Cerebellar nuclear complex (tissue), 1 donor: ENCODE measurements at regions not wholly inside any gene's neighbourhood (a gene's known extent, or its start where the extent isn't known, plus 50 kb on each side); places are given as distances from the start of the nearest gene placed in this dataset.

Experiments used
- DNase-seq, 2 experiments: peaks; one replicate each; lab custom pipeline; 2025; lab: John Stamatoyannopoulos, UW

DNA sequence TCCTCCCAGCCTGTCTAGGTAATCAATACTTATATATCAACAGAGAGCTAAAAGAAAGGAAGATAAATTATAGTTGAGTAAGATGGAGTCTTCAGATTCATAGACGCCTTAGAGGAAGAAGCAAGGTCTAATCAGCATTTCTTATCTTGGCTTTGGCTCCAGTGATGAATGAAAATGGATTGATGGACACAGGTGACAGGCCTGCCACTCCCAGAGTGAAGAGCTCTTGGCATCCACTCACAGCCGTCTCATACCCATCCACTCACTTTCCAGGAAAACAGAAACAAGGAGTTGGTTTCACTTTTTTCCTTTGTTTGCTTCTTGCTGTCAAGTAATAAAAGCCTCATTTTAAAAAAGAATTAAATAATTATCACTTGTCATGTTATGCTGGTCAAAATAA, 168.2 kb downstream of the MFSD1 start:
- no peak for DNase-seq

DNA sequence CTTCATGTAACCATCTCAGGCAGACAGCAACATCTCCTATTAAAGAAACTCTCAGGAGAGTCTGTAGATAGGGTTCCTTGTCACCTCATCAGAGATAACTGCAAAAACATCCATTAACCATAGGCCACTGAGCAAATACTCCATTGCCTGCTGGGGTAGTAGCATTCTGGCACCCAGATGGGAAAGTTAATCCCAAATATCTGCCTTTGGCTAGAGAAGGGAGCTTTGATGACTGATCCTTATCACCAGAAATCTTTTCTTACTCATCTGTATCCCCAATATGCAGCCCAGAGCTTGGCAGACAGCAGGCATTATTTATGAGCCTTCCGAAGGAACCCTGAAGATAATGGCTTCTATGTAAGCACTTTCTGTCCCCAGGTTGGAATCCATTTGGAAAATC, 173.1 kb downstream of the MFSD1 start:
- DNase-seq, result no peak

DNA sequence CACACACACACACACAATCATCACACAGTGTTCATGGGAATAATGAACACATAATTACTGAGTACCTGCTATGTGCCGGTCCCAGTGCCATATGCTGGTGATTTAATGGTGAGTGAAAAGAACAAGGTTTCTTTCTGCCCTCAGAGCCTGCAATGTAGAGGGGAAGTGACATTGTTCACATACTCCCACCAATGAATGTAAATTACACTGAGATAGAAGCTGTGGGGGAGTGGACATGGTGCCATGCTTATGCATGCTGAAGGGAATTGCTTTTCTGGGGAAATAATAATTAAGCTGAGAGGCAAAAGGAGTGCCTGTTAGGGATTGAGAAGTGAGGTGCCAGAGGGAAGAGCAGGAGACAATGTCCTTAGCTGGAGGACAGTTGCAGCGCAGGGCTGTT, 175.1 kb downstream of the MFSD1 start:
- DNase-seq, result no peak

DNA sequence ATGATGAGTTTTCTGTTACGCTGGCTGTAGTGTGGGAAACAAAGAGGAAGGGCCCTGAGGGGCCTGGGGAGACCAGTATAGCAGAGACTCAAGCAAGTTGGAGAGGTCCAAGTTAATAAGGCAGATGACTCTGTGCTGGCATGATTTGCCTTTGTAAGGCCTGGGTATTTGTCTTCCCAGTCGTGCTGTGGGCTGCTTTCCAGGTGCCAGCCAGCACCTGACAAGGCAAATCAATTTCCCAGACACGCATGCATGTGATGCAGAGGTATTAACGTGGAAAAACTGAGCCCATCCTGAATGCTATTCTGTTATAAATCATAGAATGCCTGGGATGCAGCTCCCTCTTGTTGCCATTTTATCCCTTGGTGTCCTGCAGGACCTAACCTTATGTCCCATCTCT, 175.6 kb downstream of the MFSD1 start:
- DNase-seq, result no peak

DNA sequence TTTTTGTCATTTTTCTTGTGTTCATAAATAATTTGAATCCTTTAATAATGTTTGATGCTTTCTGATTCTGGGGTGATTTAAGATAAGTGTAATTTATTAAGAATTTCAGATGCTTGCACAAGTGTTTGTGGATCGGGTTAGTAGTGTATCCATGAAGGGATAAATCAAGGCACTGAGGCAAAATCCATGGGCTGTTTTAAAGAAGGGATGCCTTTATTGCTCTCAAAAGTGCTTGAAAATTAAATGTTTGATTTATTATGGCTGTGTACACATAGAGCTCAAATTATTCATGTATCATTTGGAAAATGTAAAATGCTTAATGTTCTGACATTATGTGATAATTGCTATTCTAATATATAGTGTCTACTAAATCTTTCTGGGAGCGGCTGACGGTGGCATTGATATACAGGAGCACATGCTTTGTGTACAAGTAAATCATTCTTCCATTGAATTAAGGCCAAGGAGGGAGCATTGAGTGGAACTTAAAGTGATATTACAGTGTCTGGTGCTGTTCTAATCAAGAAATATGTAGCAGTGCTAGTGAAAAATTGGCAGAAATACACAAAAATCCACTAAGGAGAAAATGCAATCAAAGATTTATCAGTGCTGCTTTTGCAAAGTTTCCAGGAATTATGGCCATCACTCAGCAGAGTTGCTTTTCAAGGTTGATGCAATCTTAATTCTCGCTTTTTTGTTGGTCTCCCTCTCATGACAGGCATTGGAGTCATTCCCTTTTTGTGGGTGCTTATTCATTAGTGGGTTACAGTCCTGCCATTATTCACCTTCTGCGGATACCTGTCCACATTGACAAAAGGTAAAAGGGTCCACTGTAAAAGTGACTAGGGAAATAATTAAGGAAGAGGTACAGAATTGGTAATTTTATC, 181.6 kb downstream of the MFSD1 start:
- no peak for DNase-seq

DNA sequence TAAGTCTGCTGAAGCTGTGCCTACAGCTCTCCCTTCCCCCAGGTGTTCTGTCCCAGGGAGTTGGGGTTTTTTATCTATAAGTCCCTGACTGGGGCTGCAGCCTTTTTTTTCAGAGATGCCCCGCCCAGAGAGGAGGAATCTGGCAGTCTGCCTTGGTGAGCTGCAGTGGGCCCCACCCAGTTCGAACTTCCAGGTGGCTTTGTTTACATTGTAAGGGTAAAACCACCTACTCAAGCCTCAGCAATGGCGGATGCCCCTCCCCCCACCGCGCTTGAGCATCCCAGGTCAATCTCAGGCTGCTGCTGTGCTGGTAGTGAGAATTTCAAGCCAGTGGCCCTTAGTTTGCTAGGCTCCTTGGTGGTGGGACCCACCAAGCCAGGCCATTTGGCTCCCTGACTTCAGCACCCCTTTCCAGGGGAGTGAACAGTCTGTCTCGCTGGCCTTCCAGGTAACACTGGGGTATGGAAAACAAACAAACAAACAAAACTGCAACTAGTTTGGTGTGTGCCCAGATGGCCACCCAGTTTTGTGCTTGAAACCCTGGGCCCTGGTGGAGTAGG, 189.4 kb downstream of the MFSD1 start:
- no peak for DNase-seq

DNA sequence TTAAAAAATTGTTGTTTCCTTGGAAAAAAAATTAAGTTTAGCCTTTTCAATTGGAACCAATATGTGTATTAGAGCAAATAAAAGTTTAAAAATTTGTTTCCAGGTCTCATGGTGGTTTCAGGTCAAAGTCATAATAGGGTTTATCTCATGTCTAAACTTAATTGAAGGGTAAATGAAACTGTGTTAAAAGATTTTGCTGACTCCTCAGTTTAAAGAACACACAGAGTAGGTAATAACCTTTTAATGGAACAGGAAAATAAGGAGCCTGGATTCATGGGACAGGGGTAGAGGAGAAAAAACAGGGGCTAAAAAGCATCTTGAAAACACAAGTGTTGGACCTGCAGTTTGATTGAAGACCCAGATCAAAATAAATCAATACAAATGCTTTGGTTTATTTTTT, 190.6 kb downstream of the MFSD1 start:
- DNase-seq, result no peak

DNA sequence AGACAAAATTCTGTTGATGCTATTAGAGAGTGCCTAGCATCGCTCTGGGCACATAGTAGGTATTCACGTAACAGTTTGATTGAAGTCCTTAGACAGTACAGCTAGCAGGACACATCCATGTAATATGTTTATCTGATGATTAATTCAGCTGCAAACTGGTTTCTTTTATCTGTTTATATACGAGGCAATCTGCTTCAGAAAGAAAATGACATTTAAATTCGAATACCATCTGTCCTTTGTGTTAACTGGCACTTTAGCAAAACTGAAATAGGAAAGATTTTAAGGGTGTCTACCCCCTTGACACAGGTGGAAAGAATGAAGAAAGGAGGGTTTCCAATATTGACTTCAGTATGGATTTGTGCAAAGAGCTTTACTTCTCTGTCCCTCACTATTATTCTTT, 192.5 kb downstream of the MFSD1 start:
- DNase-seq, result no peak

DNA sequence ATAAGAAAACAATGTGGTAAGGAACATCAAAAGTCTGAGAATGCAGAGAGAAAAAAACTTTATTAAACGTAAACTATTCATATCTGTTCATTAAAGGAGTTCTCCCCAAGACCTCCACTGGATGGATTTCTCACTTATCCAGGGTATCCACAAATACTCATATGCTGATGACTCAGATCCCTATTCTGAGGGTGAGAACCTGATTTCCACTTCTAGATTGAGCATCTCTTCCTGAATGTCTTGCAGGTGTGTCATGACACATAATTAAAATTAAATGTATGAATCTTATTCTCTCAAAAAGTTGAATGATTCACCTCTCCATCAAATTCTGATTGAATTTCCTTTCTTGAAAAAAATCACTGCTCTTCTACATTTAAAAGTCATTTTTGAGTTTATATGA, 199.9 kb downstream of the MFSD1 start:
- DNase-seq, result no peak

DNA sequence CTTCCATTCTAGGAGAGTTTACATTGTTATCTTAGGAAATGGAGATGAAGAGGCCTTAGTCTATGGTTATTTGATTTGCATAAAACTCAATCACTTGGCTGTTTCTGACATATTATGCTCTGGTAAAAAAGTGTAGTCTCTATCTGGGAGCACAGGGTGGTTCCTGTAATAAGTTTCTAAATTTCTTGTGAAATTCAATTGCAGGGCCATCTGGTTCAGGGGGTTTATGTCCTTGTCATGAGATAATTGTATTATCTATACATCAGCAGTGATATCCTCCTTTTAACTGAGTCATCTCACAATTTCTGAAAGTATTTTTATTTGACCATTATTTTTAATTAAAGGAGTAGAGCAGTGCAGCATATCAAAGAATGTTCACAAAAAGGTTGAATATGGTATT, 203.3 kb downstream of the MFSD1 start:
- no peak for DNase-seq

DNA sequence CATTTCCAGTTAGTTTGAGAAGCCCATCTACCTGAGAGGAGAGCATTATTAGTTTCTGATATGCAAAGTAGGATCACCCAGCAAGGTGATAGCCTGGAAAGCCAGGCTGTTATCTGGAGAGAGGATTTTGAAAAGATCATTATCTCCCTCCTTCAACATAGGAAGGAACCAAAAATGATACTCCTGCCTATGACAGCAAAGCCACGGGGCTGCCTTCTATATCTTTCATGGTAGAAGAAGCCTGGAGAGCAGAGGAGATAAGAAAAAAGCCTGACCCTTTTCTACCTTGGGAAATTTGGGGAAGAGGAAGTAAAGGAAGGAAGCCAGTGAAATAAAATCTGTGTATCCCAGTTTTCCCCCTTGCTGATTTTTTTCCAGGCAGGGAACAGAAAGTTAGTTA, 205.5 kb downstream of the MFSD1 start:
- DNase-seq, result no peak

DNA sequence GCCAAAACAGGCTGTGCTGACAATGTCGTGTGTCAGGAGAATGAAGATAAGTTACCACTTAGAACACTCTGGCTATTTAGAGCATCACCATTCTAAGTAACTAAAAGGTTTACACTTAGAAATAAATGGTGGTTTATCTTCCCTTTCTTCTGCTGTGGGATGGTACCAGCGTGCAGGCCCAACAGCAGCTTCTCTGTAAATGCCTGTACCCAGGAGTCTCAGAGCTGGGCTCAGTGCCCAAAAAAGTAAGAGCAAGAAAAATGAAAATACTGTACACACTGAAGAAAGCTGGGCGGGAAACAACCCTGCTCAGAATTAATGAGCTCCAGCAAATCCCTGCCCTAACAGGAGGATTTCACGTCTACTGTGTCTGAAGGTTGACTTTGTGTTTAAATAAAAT, 206.5 kb downstream of the MFSD1 start:
- DNase-seq, result no peak

DNA sequence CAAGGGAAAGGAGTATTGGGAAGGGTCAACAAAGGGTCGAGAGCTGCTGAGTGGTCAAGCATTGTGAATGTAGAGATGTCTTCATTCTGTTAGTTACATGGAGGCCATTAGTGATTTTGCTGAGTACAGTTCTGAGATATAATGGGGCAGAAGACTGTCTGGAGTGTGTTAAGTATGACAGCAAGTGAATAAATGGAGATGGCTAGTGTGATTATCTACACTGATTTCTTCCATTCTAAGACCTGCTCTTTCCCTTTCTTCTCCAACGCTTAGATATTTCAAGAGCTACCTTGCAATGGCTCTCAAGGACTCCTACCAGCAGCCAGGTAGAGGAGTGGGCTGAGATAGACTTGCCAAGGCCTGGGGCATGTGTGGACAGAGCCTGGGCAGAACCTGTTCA, 216.5 kb downstream of the MFSD1 start:
- DNase-seq, result no peak

DNA sequence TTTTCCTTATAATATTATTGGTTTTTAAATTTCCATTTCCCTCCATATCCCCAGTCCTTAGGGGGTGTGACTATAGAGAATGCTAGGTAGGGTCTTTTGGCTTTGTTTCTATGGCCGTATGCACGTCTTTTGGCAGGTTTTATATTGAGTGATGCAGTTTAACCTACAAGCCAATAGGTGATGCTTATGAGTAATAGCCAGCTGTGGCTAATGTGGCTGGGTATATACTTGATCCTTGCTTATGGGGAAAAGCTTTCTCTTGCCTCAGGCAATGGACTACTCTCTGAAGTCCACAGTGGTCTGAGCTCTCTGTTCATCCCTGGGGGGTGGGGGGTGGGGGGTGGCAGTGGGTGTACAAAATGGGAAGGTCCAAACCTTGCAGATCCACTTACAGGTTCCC, 223.9 kb downstream of the MFSD1 start:
- DNase-seq, result no peak

DNA sequence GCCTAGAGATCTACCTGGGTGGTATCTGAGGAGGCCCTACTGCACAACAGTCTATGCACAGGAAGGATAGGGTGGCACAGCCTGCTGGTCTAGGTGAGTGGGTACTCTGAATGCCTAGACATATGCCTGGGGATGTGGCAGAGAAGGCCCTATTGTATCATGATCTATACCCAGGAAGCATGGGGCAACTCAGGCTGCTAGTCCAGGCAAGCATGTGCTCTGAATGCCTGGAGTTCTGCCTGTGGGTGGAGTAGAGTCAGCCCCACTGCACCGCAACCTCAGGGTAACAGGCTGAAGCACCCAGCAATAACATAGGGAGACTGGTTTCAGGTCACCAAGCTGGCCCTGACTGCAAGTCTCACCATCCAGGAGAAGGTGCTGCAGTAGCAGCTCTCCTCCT, 224.7 kb downstream of the MFSD1 start:
- no peak for DNase-seq

DNA sequence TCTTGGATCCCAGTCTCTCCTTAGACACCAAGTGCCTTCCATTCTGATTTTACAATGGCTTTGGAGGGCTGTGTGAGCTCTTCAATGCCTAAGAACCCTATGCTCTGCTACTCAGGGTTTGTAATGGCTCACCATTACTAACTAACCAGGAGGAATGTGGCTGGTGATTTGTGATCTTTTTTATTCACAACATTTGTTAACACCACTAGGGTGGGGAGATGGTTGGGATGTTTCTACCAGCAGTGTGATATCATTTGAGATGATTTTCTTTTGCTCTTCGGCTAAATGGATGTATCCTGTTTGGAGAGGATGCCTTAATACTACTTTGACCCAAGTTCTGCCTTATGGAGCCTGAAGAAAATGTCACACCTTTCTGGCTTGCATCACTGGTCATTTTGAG, 226.9 kb downstream of the MFSD1 start:
- no peak for DNase-seq

DNA sequence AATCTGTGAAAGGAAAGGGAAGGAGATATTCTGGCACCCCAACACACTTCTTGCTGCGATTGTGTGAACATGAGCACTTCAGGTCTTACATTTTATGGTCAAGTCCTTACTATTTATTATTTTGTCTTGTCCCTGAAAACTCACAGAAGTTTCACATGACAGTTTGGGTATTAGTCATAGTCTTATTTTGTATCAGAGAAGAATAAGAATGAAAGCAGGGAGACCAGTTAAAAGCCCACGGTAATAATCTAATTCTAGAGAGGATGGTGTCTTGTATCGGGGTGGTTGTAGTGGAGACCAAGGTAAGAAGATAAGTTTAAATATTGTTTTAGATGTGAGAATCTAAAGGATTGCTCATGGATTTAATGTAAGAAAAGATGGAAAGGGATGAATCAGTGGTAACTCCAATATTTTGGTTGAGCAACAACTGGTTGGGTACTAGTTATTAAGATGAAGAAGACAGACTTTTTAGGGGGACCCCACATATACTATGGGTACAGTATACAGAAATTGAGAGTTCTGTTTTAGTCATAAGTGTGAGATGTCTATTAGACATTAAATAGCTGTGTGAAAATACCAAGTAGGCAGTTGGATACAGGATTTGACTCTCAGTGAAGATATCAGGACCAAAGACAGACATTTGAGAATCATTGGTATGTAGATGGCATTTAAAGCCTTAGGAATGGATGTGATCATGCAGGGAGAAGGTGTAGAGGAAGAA, 227.6 kb downstream of the MFSD1 start:
- no peak for DNase-seq

DNA sequence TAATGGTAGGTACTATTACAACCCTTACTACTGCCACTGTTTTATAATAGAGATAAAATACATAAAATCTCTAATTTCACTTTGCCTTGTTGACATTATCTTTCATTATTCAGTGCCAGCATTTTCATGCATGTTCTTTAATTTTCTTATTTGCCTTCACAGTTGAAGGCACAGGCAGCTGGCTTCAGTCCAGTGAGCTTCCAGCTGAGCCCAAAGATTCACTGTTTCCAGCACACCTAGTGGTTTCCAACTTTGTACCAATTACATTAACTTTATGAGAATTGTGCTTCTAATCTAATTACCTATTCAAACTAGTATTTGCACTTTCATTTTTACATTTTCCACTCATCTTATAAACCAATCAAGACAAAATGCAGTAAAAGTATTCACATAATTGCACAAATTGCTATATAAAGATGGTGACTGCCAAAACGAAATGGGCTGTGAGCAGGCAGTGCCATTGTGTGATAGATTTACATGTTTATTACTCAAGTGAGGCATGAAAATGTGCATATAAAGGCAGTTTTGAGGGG, 228.3 kb downstream of the MFSD1 start:
- DNase-seq, result no peak

DNA sequence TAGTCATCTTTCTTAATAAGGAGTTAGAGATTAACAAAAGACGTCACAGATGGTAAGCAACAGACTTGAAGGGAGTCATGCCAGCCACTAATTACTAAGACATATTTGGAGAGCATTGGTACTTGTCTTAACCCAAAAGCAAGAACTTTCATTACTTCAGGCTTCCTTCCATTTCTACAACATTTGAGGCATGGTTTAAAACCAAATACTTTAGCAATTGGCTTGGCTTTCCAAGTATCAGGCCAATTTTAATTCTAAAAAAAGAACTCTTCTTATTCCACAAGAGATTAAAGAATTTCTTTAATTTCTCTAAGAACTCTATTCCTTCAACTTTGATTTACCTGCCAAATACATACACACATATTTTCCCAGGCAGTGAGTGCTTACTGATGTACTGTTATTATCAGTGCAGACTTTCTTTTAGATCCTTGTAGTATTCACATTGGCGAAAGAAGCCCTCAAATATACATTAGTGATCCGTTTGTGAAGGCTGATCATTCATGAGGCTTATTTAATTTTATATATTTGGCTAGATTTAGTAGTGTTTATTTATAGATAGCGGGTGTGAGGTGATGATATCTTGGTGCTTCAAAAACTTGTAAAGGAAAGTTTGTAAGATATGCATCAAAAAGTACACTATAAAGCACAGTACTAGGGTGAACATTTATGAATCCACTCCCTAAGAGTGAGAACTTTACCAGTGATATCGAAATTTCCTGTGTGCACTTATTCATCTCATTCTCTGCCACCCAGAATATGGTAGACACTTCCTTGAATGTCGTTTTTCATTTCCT, 229.2 kb downstream of the MFSD1 start:
- DNase-seq, result no peak

DNA sequence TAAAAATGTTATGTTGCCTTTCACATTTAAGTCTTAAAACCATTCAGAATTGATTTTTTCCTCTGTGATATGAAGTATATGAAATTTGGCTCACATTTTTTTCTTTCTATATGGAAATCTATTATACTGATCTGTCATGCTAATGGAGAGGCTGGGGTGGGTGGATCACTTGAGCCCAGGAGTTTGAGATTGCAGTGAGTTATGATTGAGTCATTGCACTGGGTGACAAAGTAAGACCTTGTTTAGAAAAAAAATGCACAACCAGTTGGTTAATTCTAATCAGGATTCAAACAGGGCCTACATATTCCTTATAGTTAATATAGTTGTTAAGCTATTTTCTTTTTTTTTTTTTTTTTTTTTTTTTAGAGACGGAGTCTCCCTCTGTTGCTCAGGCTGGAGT, 230.5 kb downstream of the MFSD1 start:
- DNase-seq, result no peak

DNA sequence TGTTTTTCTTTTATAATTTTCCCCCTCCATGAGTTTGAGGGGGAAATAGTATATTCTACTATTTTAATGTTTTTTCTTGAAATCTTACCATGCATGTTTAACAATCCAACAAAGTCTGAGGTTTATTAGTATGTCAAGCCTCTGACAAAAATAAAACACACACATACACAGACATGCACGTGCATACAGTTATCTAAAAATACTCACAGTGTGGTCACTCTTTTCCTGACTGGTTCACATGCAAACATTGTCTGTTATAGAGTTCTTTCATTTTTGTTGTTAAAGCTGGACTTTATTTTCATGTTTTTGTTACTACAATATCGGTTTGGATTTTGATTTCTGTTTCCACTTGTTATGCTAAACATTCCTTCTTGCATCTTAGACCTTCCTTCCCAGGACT, 236.6 kb downstream of the MFSD1 start:
- DNase-seq, result no peak

DNA sequence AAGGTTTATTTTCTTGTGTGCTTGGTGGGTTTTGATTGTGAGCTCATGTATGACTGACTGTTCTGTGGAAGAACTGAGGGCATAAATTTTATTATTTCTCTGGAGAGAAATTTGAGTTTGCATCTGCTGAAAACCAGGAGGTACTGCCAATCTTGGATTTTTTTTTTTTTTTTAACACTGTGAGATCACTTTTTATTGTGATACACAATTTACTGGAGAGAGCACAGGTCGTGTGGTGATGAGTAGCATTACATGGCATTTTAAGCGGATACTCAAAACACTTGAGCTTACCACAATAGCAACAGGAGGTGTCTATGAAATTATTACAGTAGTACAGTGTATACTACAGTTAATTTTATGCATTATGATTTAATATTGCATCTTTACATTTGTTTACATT, 237.4 kb downstream of the MFSD1 start:
- DNase-seq, result no peak
